ENCODE measurements at regions not wholly inside any gene's neighbourhood (a gene's known extent, or its start where the extent isn't known, plus 50 kb on each side); places are given as distances from the start of the nearest gene placed in this dataset.

DNA sequence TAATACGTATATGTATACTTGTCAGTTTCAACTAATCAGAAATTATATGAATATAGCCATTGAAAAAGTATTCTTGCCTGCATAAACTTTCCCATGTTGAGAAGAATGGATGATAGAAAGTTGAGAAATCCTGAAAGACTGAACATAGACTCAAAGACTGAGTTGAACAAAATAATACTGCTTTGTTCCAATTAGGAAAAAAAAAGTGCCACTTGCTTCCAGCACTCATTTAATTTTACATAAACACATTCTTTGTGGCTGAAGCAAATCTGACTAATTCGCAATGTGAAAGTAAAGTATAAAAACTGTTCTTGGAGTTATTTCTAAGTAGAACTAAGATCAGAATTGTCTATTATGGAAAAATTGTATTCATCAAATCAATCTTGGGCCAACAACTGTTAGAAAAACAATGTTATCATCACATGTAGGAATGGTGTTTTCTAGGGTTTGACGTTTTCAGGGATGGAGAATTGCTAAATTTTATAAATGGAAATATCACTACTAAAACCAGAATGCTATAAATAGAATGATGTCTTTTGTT, 2334.6 kb downstream of the PCDH7 start:
- DNase-seq (ENCODE audit: low spot score), result no peak

DNA sequence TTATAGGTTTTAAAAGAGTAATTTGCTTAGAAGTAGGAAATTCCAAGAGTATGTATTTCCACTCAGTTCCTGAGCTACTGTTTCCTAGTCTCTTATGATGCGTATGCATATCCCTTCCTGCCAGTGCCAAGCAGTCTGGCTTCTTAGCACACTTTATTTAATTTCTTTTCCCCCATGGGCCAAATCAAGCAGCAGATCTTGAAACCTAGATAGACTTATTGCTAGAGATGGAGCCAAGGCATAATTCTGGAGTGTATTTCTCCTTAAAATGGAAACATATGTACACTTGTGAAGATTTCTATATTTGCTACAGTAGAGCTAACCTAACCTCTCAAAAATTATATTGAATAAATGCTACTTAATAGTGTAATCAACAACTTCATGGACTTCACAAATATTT, 2337.6 kb downstream of the PCDH7 start:
- no peak for DNase-seq (ENCODE audit: low spot score)

DNA sequence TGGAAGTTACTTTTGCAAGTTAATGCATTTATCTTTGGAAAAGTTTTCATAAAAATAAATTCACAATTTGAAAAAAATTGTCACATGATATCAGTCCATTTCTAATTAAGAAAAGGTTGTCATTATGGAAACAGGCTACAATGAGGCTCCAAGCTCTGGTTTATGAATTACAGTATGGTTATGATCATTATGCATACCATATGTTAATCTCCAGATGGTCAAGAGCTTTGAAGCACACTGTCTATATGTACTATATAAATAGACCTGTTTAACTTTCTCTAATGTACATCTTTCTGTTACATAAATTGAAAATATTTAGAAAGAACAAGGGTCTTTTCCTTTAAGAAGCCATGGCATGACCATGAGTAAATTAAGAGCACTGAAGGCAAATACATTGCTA, 2338.8 kb downstream of the PCDH7 start:
- no peak for DNase-seq (ENCODE audit: low spot score)

DNA sequence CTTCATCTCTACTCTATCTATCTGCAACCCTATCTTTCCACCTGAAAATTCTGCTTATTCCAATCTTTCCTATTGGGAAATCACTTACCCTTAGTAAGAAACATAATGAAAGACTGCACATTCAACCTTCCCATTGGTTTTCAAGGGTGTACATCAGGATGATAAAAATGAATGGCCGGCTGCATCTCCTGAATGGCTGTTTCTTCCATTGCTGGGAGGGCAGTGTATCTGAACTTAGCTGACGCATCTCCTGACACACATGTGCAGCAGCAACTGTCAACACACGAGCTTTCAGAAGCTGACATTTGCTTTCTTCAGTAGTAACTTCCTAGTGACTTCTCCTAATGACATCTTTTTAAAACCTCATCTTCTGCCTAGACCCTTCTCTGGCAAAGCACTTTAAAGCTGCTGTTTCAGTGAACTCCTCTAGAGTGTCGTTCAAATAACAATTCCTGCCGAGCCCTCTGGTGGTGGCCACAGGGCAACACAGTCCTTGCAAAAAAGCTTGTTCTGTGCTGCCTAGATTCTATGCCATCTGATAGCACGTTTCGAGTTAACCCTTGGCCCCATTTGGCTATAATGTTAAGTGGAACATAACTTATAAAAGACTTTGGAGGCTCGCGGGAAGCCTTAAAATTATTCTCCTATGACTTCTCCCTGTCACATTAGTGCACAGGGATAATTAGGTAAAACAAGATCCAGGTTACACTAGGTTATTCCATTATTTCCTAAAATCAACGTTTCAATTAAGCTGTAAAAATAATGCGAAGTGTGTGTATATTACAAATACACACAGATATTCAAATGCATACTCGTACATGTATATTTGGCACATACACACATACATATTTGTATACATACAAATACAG, 2340.7 kb downstream of the PCDH7 start:
- DNase-seq (ENCODE audit: low spot score), result peak; percentile 59

DNA sequence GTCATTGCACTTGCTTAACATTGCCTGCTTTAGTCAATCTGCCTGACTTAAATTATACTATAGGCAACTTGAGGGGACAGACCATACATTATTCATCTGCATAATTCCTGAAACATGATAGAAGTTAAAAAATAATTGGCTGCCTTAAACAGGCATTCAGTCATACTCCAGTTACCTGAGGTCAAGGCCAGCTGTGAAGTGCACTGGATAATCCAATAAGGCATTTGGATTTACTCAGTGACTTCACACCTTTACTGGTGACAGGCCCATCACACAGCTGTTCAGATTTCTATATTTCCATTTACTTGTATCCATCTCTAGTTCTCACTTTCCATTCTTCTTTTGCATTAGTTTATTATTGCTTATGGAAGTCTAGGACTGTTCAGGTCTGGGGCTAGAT, 2341.6 kb downstream of the PCDH7 start:
- DNase-seq (ENCODE audit: low spot score), result no peak

DNA sequence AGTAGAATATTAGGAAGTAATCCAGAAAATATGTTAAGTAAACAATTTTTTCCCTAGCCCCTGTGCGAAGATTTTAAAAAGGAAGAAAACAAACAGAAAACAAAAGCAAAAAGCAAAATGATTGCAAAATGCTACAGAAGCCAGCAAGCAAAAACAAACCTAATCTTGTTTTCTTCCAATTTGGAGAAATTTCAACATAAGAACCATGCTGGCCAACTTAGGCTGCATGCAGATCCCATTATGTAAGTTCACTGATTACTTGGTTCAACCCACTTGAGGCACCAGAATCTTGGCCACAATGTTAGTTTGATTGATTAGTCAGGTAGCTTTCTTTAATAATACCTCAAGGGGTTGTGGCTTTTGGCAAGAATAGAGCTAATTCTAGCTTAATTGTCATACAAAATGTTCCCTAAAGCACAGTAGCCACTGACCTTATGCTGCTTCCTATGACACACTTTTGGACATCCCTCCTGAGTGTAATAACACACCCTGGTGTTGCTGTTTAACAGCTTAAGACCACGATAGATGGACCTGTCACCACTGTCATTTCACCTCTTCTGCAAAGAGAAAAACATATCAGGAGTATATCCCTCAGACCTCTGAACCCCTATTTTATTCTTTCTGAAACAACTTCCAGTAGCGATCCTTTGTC, 2342.1 kb downstream of the PCDH7 start:
- DNase-seq (ENCODE audit: low spot score), result no peak

DNA sequence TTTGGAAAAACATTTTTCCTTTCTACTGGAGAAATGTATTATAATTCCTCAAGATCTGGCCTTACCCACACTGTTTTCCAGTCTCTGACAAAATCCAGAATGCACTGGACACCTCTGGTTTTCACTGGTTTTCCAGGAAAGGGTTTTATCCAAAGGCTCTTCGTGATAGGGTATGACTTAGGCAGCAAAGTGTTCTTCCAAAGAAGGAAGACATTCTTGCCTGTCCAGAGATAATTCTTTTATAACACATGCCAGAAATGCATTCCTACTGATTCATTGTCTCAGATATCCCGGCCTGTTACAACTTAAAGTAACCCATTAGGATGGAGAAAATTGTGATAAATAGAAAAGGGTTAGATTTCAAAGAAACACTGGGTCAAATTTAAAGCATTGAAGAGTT, 2343.1 kb downstream of the PCDH7 start:
- no peak for DNase-seq (ENCODE audit: low spot score)

DNA sequence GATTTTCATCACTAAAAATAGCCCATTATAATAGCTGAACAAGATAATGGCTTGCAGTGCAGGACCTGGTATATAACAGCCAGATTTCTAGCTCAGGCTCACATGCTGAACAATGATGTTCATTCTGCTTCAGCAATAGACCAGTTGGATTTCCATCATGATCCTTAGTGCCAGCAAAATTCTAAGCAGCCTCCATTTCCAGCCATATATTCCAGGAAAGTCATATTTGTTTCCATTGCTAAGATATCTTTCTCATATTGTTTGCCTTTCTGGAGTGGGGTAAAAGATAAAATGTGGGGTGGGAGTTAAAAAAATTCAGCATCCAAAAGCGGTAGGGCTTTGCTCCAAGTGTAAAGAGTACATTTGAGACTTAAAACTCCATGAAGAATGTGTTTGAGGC, 2344.1 kb downstream of the PCDH7 start:
- DNase-seq (ENCODE audit: low spot score), result no peak

DNA sequence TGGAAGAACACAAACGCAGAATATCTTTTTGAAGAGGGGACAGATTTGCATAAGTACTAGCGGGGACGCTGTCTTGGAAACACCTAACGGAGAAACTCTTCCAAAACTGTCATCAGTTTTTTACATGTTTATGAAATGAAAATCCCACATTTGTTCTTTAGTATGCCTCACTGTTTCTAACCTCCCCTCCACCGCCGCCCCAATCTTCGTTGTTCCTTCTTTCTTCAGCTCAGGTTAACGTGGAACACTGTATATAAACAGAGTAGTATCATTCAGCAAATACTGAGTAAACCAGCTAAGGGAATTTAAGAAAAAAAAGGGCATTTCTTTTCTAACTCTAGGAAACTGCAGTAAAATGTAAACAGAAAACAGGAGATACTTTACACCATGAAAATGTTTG, 2345.6 kb downstream of the PCDH7 start:
- no peak for DNase-seq (ENCODE audit: low spot score)

DNA sequence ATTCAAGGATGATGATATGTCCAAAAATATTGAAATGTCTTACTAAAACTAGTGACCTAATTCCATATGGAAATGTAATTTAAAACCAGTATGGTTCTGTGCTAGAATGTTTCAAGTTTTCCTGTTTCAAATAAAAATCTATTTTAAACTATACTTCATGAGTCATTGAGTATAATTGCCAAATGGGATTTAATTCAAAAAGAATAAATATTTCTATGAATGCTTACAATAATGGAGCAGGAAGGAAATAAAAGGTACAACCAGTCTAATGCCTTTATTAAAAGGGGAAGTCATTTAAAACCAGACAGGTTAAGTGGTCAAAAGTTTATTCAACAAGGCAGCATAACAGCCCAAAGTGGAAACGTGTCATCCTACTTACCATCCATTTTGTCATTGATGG, 2347.1 kb downstream of the PCDH7 start:
- no peak for DNase-seq (ENCODE audit: low spot score)

DNA sequence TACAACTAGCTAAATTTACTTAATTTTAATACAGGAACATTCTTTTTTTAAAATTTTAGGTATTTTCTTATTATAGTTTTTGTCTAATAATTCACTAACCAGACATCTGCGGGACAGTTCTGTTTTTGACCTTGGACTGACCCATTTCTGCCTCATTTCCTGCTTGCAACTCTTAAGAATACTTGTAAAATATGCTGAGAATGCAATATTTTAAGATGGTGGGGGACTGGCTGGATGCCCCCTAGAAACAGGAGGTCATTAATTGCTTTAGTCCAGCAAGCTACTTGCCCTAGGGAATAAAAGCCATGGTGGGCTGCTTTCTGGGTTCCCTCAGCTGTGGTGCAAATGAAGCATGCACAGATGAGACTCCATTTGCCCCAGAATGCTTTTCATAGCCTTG, 2348.4 kb downstream of the PCDH7 start:
- no peak for DNase-seq (ENCODE audit: low spot score)

DNA sequence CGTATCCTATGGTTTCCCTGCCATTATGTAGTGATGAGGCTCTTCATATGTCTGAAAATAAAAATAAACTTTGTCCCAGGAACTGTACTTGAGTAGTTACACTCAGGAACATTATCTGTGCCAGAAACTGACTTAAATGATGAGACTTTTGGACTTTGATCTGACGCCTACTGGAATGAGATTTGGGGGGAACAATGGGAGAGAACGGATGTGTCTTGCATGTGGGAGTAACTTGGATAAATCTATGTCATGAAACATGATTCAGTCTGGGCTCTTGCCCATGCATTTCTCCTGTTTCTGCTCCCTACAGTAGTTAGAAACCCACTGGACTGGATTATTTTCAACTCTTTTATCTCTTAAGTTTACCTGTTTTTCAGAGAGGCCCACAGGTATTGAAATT, 2351.4 kb downstream of the PCDH7 start:
- no peak for DNase-seq (ENCODE audit: low spot score)

DNA sequence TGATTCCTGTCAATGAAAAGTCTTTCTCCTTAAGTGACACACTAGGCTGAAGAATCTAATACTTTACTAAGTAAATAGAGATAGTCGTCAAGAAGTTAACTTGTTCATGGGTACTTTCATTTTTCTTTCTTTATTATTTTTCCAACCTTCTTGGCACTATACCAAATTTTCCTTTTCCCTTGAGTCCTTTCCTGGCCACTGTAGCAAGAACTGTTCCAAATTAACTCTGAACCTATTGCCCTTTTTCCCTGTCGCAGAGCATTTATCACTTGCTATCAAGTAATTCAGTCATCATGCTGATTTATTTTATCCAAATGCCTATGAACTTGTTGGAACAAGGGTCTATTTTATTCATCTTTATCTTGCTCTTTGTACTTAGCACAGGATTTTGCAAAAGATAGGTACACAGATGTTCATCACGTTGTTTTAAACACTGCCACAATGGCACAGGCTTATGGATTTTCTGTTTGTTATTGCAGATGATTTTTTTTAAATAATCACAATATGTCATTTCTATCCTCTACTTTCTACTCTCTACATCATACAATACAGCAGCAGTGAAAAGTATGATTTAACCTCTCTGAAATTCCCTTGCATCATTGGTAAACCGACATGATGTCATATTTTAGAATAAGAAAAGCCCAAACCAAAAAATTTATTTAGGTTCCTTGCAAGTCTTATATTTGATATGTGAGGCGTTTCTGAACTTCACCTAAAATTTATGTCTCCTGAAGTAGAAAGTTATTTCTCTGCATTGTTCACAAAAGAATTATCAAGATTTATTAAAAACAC, 2352.3 kb downstream of the PCDH7 start:
- no peak for DNase-seq (ENCODE audit: low spot score)

DNA sequence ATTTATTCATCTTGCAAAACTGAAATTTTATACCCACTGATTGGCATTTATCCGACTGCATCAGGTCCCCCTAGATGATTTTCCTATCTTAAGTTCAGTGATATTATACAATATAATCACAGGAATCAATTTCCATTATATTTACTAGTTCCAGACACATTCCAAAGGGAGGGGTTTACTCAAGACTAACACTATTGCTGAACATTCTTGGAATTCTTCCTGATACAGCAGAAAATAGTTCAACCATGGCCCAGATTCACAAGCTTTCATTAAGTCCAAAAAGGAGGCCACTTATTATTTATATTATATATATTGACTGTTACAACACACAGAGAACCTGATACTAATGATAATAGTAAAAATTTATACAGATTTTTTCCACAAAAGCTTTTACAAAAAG, 2353.6 kb downstream of the PCDH7 start:
- DNase-seq (ENCODE audit: low spot score), result no peak

DNA sequence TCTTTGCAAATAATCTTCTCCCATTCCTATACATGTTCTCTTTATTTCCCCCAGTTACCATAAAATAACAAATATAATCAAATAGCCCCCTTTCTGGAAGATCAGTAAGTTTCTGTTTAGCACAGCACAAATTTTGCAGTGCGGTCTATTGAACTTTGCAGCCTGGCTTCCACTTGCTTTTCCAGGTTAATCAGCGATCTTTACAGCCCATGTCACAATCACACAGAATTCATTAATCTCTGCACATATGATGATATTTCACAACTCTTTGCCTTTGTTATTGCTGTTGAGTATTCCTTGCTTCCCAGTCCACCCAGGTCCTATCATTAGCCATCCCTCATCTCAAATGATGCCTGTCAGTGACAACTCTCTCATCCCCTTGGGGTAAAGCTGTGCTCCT, 2358.0 kb downstream of the PCDH7 start:
- DNase-seq (ENCODE audit: low spot score), result no peak

DNA sequence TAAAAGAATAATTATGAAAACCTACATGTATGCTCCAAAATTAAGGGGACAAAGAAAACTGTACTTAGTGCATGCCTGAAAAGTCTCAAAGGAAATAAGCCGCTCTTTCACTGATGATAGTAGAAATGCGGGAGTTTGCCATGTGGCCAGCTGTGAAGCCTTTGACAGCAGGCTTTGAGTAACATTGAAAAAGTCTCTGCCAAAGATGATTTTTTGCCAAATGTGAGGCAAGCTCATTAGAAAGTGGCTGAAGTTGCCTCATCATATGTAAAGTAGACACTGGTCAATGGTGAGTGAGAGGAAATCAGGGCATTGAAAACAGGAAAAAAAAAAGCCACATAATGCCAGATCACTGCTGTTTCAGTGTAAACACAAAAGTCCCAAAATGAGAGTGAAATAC, 2360.1 kb downstream of the PCDH7 start:
- DNase-seq (ENCODE audit: low spot score), result no peak

DNA sequence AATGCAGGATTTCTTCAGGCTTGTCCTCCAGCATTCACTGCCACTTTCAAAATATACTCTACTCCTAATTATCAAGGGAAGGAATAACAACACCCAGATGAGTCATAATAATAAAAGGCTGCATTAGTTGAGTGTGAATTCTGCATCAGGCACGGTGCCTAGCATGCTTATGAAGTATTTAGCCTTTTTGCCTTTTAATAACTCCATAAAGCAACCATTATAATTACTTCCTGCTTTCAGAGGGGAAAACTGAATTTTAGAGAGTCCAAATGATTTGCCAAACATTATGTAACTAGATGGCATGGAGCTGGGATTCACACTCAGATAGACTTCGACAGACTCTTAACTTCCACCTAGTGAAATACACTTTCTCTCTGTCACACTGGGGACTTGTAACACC, 2365.5 kb downstream of the PCDH7 start:
- no peak for DNase-seq (ENCODE audit: low spot score)

DNA sequence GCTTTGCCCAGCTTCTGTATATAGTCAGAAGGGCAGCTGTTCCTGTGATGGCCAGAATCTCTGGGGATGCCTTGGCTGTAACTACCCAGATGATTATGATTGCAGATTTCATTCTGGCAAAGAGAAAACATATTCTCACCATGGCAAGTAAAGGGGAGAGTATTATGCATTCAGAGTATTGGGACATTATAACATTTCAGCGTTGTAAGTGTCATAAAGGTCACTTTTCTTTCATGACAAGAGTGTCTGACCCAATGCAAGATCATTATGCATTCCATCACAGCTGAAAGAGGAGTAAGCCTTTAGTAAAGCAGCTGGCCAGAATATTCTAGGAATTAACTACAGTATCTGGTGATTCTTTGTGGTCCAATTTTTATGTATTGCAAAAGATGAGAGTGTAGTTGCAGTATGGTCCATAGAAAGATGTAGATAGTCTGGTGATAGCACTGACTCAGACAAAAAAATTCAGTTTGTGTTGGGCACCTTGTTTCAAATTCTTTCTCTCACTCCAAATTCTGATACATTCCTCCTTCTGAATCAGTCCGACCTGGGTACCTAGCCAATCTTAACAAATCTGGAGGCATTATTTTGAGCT, 2366.3 kb downstream of the PCDH7 start:
- DNase-seq (ENCODE audit: low spot score), result no peak

DNA sequence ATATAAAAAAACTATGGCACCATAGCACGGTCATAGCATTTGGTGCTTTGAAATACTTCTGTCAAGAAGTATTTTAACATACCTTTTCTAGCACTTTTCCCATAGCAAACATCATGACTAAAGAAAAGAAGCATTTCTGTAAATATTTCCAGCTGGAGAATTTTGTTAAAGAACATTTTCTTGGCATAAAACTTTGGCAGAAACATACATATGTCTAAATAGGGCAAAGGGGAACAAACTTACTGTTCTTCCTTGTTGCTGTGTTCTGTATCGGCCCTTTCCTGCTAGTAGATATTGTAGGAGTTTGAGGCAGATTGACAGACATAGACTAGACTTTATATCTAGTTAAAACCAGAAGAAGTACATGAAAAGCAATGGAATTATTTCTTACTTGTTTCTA, 2368.5 kb downstream of the PCDH7 start:
- no peak for DNase-seq (ENCODE audit: low spot score)

DNA sequence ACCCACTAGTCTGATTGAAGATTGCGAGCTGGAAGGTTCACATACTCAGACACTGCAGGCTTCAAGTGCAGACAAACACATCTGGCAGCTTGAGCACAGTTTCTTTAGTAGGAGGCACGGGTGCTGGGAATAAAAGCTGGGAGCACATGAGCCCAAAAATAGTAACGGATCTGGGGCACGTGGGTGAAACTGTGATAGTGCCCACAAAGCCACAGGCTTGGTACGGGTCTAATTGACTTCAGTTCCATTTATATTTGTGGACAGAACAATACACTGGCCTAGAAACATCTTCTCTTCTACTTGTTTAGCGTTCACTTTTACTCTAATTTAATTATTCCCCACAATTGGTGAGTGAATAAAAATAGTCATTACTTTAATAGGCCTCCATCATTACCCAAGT, 2370.7 kb downstream of the PCDH7 start:
- DNase-seq (ENCODE audit: low spot score), result no peak

DNA sequence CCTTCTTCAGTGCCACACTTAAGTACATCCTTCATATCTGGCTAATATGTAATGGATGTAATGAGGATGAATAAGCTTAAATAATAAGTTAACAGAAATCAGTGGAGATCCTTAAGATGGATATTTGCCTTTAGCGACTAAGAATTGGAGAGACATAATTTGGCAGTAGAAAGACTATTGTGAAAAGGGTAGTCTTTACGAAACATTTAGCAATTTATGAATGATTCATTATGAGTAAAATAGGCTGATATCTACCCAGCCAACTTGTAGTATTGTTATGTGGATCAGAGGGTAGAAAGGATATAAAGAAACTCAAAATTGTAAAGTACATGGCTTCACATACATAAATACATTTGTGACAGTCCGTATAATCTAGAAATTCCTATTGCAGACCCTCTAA, 2371.8 kb downstream of the PCDH7 start:
- no peak for DNase-seq (ENCODE audit: low spot score)

DNA sequence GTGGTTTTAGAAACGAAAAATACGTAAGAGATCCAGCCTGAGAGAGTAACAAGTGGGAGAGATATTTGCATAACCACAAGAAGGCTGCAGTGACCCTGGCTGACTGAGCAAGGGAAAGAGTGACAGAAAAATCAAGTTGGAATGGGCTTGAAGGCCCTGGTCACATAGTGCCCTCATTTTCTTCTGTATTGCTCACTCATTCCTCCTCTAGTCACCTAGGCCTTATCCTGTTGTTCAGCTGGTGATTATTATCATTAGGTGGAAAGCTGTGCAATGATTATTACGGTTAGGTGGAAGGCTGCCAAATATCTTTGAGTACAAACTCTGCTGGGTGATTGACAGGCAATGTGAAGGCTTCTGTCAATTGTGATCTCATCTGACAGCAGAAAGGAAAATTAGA, 2384.1 kb downstream of the PCDH7 start:
- no peak for DNase-seq (ENCODE audit: low spot score)
